ENCODE measurements at regions not wholly inside any gene's neighbourhood (a gene's known extent, or its start where the extent isn't known, plus 50 kb on each side); places are given as distances from the start of the nearest gene placed in this dataset.
"Not testable (repeated sequence)": the region's sequence is repeated elsewhere in the genome, so short reads cannot be mapped to it uniquely, and the experiment has no call there.

DNA sequence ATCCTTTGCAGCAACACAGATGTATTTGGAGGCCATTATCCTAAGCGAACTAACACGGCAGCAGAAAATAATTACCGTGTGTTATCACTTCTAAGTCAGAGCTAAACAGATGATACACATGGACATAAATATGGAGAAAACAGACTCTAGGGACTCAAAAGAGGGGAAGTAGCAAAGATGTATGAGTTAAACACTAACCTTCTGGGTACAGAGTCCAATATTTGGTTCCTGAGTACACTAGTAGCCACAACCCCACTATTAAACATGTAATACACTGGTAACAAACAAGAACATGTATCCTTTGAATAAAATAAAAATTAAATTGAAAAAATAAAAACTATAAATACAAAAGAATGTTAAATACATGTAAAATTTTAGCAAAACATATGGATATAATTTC, 118.0 kb upstream of the SLITRK5 start:
- no peaks in the 10 kb centered on the region for H3K4me1 ChIP-seq (ENCODE audit: insufficient read depth, low read length)
- H3K27me3 ChIP-seq (ENCODE audit: control insufficient read depth in 1 of 2, insufficient read depth in 2 of 2, low read length in 2 of 2): no peaks in the 10 kb centered on the region

GRCh38 chr13:87554045-87554444, 117.1 kb upstream of the SLITRK5 start:
- no peak overlapping the region for H3K9ac ChIP-seq (ENCODE audit: low read length)
- H3K36me3 ChIP-seq (ENCODE audit: insufficient read depth, low read length): no peaks in the 10 kb centered on the region
- no peak overlapping the region for H3K27ac ChIP-seq (ENCODE audit: low read depth, low read length)
- no peaks in the 10 kb centered on the region for H3K4me1 ChIP-seq (ENCODE audit: insufficient read depth, low read length)
- no peak overlapping the region for H3K4me3 ChIP-seq (ENCODE audit: low read depth in 1 of 2, low read length in 2 of 2)
- H3K27me3 ChIP-seq (ENCODE audit: control insufficient read depth in 1 of 2, insufficient read depth in 2 of 2, low read length in 2 of 2): no peaks in the 10 kb centered on the region
- no peaks in the 10 kb centered on the region for H3K9me3 ChIP-seq (ENCODE audit: low read length)

More for the DNA sequence above, 118.0 kb upstream of the SLITRK5 start:
- no peak overlapping the region for H3K27ac ChIP-seq (ENCODE audit: low read depth, low read length)
- H3K4me3 ChIP-seq (ENCODE audit: low read depth in 1 of 2, low read length in 2 of 2): no peak overlapping the region
- H3K9me3 ChIP-seq (ENCODE audit: low read length): no peaks in the 10 kb centered on the region
- no peak overlapping the region for H3K9ac ChIP-seq (ENCODE audit: low read length)
- no peaks in the 10 kb centered on the region for H3K36me3 ChIP-seq (ENCODE audit: insufficient read depth, low read length)

DNA sequence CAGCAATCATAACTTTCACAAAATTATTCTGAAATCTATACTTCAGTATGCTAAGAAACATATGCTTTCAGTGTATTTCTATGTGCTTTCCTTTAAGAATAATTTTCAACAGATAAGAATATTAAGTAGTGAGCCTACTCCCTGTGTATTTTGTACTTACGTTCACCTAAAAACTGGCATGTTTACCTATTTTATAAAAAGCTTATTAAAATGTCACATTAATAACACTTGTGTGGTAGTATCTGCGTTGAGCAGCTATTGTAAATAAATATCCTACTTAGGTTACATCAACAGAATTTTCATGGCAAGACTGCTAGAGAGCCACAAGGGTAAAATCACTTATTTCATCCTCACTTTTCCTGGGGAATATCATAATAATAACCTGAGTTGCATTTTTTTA, 113.4 kb upstream of the SLITRK5 start:
- H3K27me3 ChIP-seq (ENCODE audit: control insufficient read depth in 1 of 2, insufficient read depth in 2 of 2, low read length in 2 of 2): no peaks in the 10 kb centered on the region
- H3K9me3 ChIP-seq (ENCODE audit: low read length): no peaks in the 10 kb centered on the region
- no peaks in the 10 kb centered on the region for H3K36me3 ChIP-seq (ENCODE audit: insufficient read depth, low read length)
- H3K4me1 ChIP-seq (ENCODE audit: insufficient read depth, low read length): no peaks in the 10 kb centered on the region
- no peak overlapping the region for H3K27ac ChIP-seq (ENCODE audit: low read depth, low read length)
- H3K4me3 ChIP-seq (ENCODE audit: low read depth in 1 of 2, low read length in 2 of 2): no peak overlapping the region
- H3K9ac ChIP-seq (ENCODE audit: low read length): no peak overlapping the region

- not testable (repeated sequence) for H3K36me3 ChIP-seq (ENCODE audit: insufficient read depth, low read length); H3K27me3 ChIP-seq (ENCODE audit: control insufficient read depth in 1 of 2, insufficient read depth in 2 of 2, low read length in 2 of 2); H3K9ac ChIP-seq (ENCODE audit: low read length); H3K4me1 ChIP-seq (ENCODE audit: insufficient read depth, low read length); H3K9me3 ChIP-seq (ENCODE audit: low read length); H3K4me3 ChIP-seq (ENCODE audit: low read depth in 1 of 2, low read length in 2 of 2); H3K27ac ChIP-seq (ENCODE audit: low read depth, low read length)
Observed at GRCh38 chr13:87561580-87561979, 109.6 kb upstream of the SLITRK5 start.

DNA sequence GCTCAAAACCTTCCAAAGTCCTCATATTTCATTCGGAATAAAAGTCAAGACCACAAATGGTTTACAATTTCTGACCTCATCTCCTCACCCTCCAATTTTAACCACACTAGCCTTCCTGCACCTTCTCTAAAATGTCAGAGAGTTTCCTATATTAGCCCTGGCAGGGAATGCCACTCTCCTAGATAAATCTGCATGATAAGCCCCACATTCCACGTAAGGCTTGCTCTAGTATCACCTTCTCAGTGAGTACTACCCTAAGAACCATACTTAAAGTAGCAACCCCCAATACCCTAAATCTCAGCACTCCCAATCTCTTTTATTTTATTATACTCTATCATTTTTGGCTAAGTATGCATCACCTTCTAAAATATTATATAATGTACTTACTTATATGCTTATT, 100.5 kb upstream of the SLITRK5 start:
- no peaks in the 10 kb centered on the region for H3K27me3 ChIP-seq (ENCODE audit: control insufficient read depth in 1 of 2, insufficient read depth in 2 of 2, low read length in 2 of 2)
- no peaks in the 10 kb centered on the region for H3K9me3 ChIP-seq (ENCODE audit: low read length)

GRCh38 chr13:87582399-87582798, 88.8 kb upstream of the SLITRK5 start:
- Histone ChIP-seq H3K36me3 (ENCODE audit: insufficient read depth, low read length) (no peaks in the 10 kb centered on the region), H3K4me3 (ENCODE audit: low read depth in 1 of 2, low read length in 2 of 2) (no peak overlapping the region), H3K27me3 (ENCODE audit: control insufficient read depth in 1 of 2, insufficient read depth in 2 of 2, low read length in 2 of 2) (no peaks in the 10 kb centered on the region), H3K9ac (ENCODE audit: low read length) (no peak overlapping the region), H3K27ac (ENCODE audit: low read depth, low read length) (no peak overlapping the region), H3K9me3 (ENCODE audit: low read length) (no peaks in the 10 kb centered on the region), H3K4me1 (ENCODE audit: insufficient read depth, low read length) (no peaks in the 10 kb centered on the region)

More for the DNA sequence above, 100.5 kb upstream of the SLITRK5 start:
- no peaks in the 10 kb centered on the region for H3K36me3 ChIP-seq (ENCODE audit: insufficient read depth, low read length)
- H3K4me1 ChIP-seq (ENCODE audit: insufficient read depth, low read length): no peaks in the 10 kb centered on the region
- no peak overlapping the region for H3K4me3 ChIP-seq (ENCODE audit: low read depth in 1 of 2, low read length in 2 of 2)
- H3K9ac ChIP-seq (ENCODE audit: low read length): no peak overlapping the region
- no peak overlapping the region for H3K27ac ChIP-seq (ENCODE audit: low read depth, low read length)

- Histone ChIP-seq H3K4me3 (ENCODE audit: low read depth in 1 of 2, low read length in 2 of 2) (no peak overlapping the region), H3K27ac (ENCODE audit: low read depth, low read length) (no peak overlapping the region), H3K9ac (ENCODE audit: low read length) (no peak overlapping the region), H3K27me3 (ENCODE audit: control insufficient read depth in 1 of 2, insufficient read depth in 2 of 2, low read length in 2 of 2) (no peaks in the 10 kb centered on the region), H3K36me3 (ENCODE audit: insufficient read depth, low read length) (no peaks in the 10 kb centered on the region), H3K4me1 (ENCODE audit: insufficient read depth, low read length) (no peaks in the 10 kb centered on the region), H3K9me3 (ENCODE audit: low read length) (no peaks in the 10 kb centered on the region)
Observed at GRCh38 chr13:87590518-87590917, 80.7 kb upstream of the SLITRK5 start.

DNA sequence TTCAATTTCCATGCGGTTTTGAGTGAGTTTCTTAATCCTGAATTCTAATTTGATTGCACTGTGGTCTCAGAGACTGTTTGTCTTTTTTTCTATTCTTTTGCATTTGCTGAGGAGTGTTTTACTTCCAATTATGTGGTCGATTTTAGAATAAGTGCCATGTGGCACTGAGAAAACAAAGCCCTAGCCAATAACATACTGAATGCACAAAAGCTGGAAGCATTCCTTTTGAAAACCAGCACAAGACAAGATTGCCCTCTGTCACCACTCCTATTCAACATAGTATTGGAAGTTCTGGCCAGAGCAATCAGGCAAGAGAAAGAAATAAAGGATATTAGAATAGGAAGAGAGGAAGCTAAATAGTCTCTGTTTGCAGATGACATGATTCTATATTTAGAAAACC, 66.7 kb upstream of the SLITRK5 start:
- H3K4me3 ChIP-seq (ENCODE audit: low read depth in 1 of 2, low read length in 2 of 2); H3K9ac ChIP-seq (ENCODE audit: low read length); H3K9me3 ChIP-seq (ENCODE audit: low read length); H3K27ac ChIP-seq (ENCODE audit: low read depth, low read length); H3K27me3 ChIP-seq (ENCODE audit: control insufficient read depth in 1 of 2, insufficient read depth in 2 of 2, low read length in 2 of 2); H3K4me1 ChIP-seq (ENCODE audit: insufficient read depth, low read length); H3K36me3 ChIP-seq (ENCODE audit: insufficient read depth, low read length): not testable (repeated sequence)

- no peak overlapping the region for H3K4me3 ChIP-seq (ENCODE audit: low read depth in 1 of 2, low read length in 2 of 2)
- no peaks in the 10 kb centered on the region for H3K27me3 ChIP-seq (ENCODE audit: control insufficient read depth in 1 of 2, insufficient read depth in 2 of 2, low read length in 2 of 2)
- no peaks in the 10 kb centered on the region for H3K4me1 ChIP-seq (ENCODE audit: insufficient read depth, low read length)
- no peaks in the 10 kb centered on the region for H3K9me3 ChIP-seq (ENCODE audit: low read length)
- no peak overlapping the region for H3K27ac ChIP-seq (ENCODE audit: low read depth, low read length)
- no peaks in the 10 kb centered on the region for H3K36me3 ChIP-seq (ENCODE audit: insufficient read depth, low read length)
- H3K9ac ChIP-seq (ENCODE audit: low read length): no peak overlapping the region
Observed at GRCh38 chr13:87607266-87607665, 63.9 kb upstream of the SLITRK5 start.

- no peaks in the 10 kb centered on the region for H3K4me1 ChIP-seq (ENCODE audit: insufficient read depth, low read length)
- H3K9ac ChIP-seq (ENCODE audit: low read length): no peak overlapping the region
- H3K4me3 ChIP-seq (ENCODE audit: low read depth in 1 of 2, low read length in 2 of 2): no peak overlapping the region
- H3K36me3 ChIP-seq (ENCODE audit: insufficient read depth, low read length): no peaks in the 10 kb centered on the region
- no peaks in the 10 kb centered on the region for H3K27me3 ChIP-seq (ENCODE audit: control insufficient read depth in 1 of 2, insufficient read depth in 2 of 2, low read length in 2 of 2)
- no peak overlapping the region for H3K27ac ChIP-seq (ENCODE audit: low read depth, low read length)
- H3K9me3 ChIP-seq (ENCODE audit: low read length): no peaks in the 10 kb centered on the region
Observed at GRCh38 chr13:87614276-87614675, 56.9 kb upstream of the SLITRK5 start.

Data from muscle layer of colon (tissue), 2 donors.